OCI-LY1 (cell line): ENCODE measurements at regions not wholly inside any gene's neighbourhood (a gene's known extent, or its start where the extent isn't known, plus 50 kb on each side); places are given as distances from the start of the nearest gene placed in this dataset.

Experiments used
- H2AFZ ChIP-seq: fragments of 200-600 bp; sonication (generic), shearing (Covaris generic); 2 replicates; pipeline ENCODE4 v1.6.0; 2014; ENCODE audit warnings: antibody characterized with exemption, mild to moderate bottlenecking, low read length
- H3F3A ChIP-seq: fragments of 200-600 bp; sonication (generic), shearing (Covaris generic); 2 replicates; pipeline ENCODE4 v1.6.0; 2014; ENCODE audit warnings: mild to moderate bottlenecking, antibody characterized with exemption, low read length, moderate library complexity; ENCODE audit not compliant: insufficient read depth
- H3K27ac ChIP-seq: fragments of 200-600 bp; sonication (generic); 2 replicates; pipeline ENCODE4 v1.5.1; 2014; ENCODE audit warnings: low read length, mixed run types, mild to moderate bottlenecking, low read depth; ENCODE audit not compliant: poor library complexity, severe bottlenecking
- H3K27me3 ChIP-seq: fragments of 200-600 bp; sonication (generic); 2 replicates; pipeline ENCODE4 v1.6.0; 2014; ENCODE audit warnings: antibody characterized with exemption, mild to moderate bottlenecking, low read length, moderate library complexity; ENCODE audit not compliant: insufficient read depth
- H3K36me3 ChIP-seq: fragments of 200-600 bp; sonication (generic); 2 replicates; pipeline ENCODE4 v1.6.1; 2014; ENCODE audit warnings: mild to moderate bottlenecking, antibody characterized with exemption, low read length, moderate library complexity, mixed read lengths; ENCODE audit not compliant: insufficient read depth
- H3K4me1 ChIP-seq: fragments of 200-600 bp; sonication (generic); 2 replicates; pipeline ENCODE4 v1.5.1; 2014; ENCODE audit warnings: mild to moderate bottlenecking, low read length, moderate library complexity; ENCODE audit not compliant: insufficient read depth, severe bottlenecking
- H3K4me2 ChIP-seq: fragments of 200-600 bp; sonication (generic), shearing (Covaris generic); 2 replicates; pipeline ENCODE4 v1.6.1; 2014; ENCODE audit warnings: low read length
- H3K4me3 ChIP-seq: fragments of 200-600 bp; sonication (generic); 2 replicates; pipeline ENCODE4 v1.5.1; 2014; ENCODE audit warnings: low read length, low read depth, mild to moderate bottlenecking, mixed read lengths; ENCODE audit not compliant: poor library complexity, severe bottlenecking
- H3K79me2 ChIP-seq: fragments of 200-600 bp; shearing (Covaris generic); 2 replicates; pipeline ENCODE4 v1.6.1; 2016; ENCODE audit warnings: mixed run types, low read length, mixed read lengths; ENCODE audit not compliant: insufficient read depth
- H3K9ac ChIP-seq: fragments of 200-600 bp; sonication (generic), shearing (Covaris generic); 2 replicates; pipeline ENCODE4 v1.6.1; 2014; ENCODE audit warnings: mild to moderate bottlenecking, low read length, mixed read lengths
- H3K9me2 ChIP-seq: fragments of 200-600 bp; sonication (generic), shearing (Covaris generic); 2 replicates; pipeline ENCODE4 v1.6.1; 2014; ENCODE audit warnings: low read depth, mild to moderate bottlenecking, low read length, mixed read lengths
- H3K9me3 ChIP-seq: fragments of 200-600 bp; shearing (Covaris generic); 2 replicates; pipeline ENCODE4 v1.6.1; 2014; ENCODE audit warnings: low read length, mixed read lengths
- H4K20me1 ChIP-seq: fragments of 200-600 bp; sonication (generic), shearing (Covaris generic); 2 replicates; pipeline ENCODE4 v1.6.0; 2016; ENCODE audit warnings: mild to moderate bottlenecking, low read length; ENCODE audit not compliant: insufficient read depth
- CTCF ChIP-seq: fragments of 200-600 bp; sonication (generic), shearing (Covaris generic); IDR thresholded peaks from 2 replicates; pipeline ENCODE4 v1.5.1; 2017; ENCODE audit warnings: mild to moderate bottlenecking, antibody characterized with exemption, low read length, moderate library complexity, mixed read lengths
- EZH2 ChIP-seq: fragments of 200-600 bp; sonication (generic), shearing (Covaris generic); IDR thresholded peaks from 2 replicates; pipeline ENCODE4 v1.8.0; 2017; ENCODE audit warnings: borderline replicate concordance, mixed run types, mild to moderate bottlenecking, antibody characterized with exemption, low read length, moderate library complexity, mixed read lengths

- Histone ChIP-seq H3K4me1 (no peaks in the 10 kb centered on the region), H3K36me3 (no peaks in the 10 kb centered on the region), H3K4me2 (no peak overlapping the region), H3K9me2 (no peaks in the 10 kb centered on the region), H3K4me3 (no peak overlapping the region), H3K27ac (no peak overlapping the region), H3K27me3 (no peaks in the 10 kb centered on the region), H2AFZ (no peak overlapping the region), H3F3A (no peaks in the 10 kb centered on the region), H3K79me2 (no peaks in the 10 kb centered on the region), H3K9ac (no peak overlapping the region), H4K20me1 (no peaks in the 10 kb centered on the region), H3K9me3 (0 out of 2 replicates have a peak, but pooled peaks cover 5% of the 10 kb centered on the region)
- TF ChIP-seq EZH2 (no peak), CTCF (peak; percentile 51)
Measured at GRCh38 chr5:136686192-136686872, 321.0 kb upstream of the TRPC7 start.

GRCh38 chr5:136682986-136683385 lies 317.6 kb upstream of the TRPC7 start:
- Histone ChIP-seq H3K4me2 (no peak overlapping the region), H3F3A (no peaks in the 10 kb centered on the region), H3K27me3 (no peaks in the 10 kb centered on the region), H3K27ac (no peak overlapping the region), H3K36me3 (no peaks in the 10 kb centered on the region), H3K4me1 (no peaks in the 10 kb centered on the region), H3K9ac (no peak overlapping the region), H2AFZ (no peak overlapping the region), H3K9me3 (peaks cover 3% of the 10 kb centered on the region; the same call in 1 of the 2 replicates), H3K4me3 (no peak overlapping the region), H4K20me1 (no peaks in the 10 kb centered on the region), H3K79me2 (no peaks in the 10 kb centered on the region), H3K9me2 (no peaks in the 10 kb centered on the region)
- no peak for TF ChIP-seq EZH2

- Histone ChIP-seq H3K9me3 (peaks cover 3% of the 10 kb centered on the region; the same call in 1 of the 2 replicates), H3K4me2 (no peak overlapping the region), H3K27ac (no peak overlapping the region), H3K36me3 (no peaks in the 10 kb centered on the region), H3K4me1 (no peaks in the 10 kb centered on the region), H3F3A (no peaks in the 10 kb centered on the region), H3K4me3 (no peak overlapping the region), H3K9ac (no peak overlapping the region), H3K27me3 (no peaks in the 10 kb centered on the region), H3K79me2 (no peaks in the 10 kb centered on the region), H2AFZ (no peak overlapping the region), H4K20me1 (no peaks in the 10 kb centered on the region), H3K9me2 (no peaks in the 10 kb centered on the region)
- TF ChIP-seq CTCF = no peak
- no peak for TF ChIP-seq EZH2
Measured at GRCh38 chr5:136679233-136679632, 313.9 kb upstream of the TRPC7 start.

- H2AFZ ChIP-seq = no peak overlapping the region
Measured at GRCh38 chr5:136677217-136677616, 311.9 kb upstream of the TRPC7 start.

More at GRCh38 chr5:136677217-136677616, 311.9 kb upstream of the TRPC7 start:
- Histone ChIP-seq H3K27me3 (no peaks in the 10 kb centered on the region), H3K27ac (no peak overlapping the region), H4K20me1 (no peaks in the 10 kb centered on the region), H3K9ac (no peak overlapping the region), H3K36me3 (no peaks in the 10 kb centered on the region), H3K79me2 (no peaks in the 10 kb centered on the region), H3K4me3 (no peak overlapping the region), H3K9me2 (no peaks in the 10 kb centered on the region), H3K4me1 (no peaks in the 10 kb centered on the region), H3K4me2 (no peak overlapping the region), H3F3A (no peaks in the 10 kb centered on the region), H3K9me3 (peaks cover 3% of the 10 kb centered on the region; the same call in 1 of the 2 replicates)
- TF ChIP-seq CTCF = no peak
- TF ChIP-seq EZH2 = no peak
